ENCODE measurements at regions not wholly inside any gene's neighbourhood (a gene's known extent, or its start where the extent isn't known, plus 50 kb on each side); places are given as distances from the start of the nearest gene placed in this dataset.
"Not testable (repeated sequence)": the region's sequence is repeated elsewhere in the genome, so short reads cannot be mapped to it uniquely, and the experiment has no call there.

- DNase-seq (ENCODE audit: low spot score): peak; percentile 20
Measured at GRCh38 chr6:60789601-60790000, 1496.4 kb downstream of the KHDRBS2 start.

- not testable (repeated sequence) for DNase-seq (ENCODE audit: low spot score)
Measured at GRCh38 chr6:60782698-60783464, 1503.1 kb downstream of the KHDRBS2 start.

- not testable (repeated sequence) for DNase-seq (ENCODE audit: low spot score)
Measured at GRCh38 chr6:60779591-60779990, 1506.4 kb downstream of the KHDRBS2 start.

GRCh38 chr6:60767791-60768499 lies 1518.1 kb downstream of the KHDRBS2 start:
- not testable (repeated sequence) for DNase-seq (ENCODE audit: low spot score)

GRCh38 chr6:60765331-60765730 lies 1520.7 kb downstream of the KHDRBS2 start:
- DNase-seq (ENCODE audit: low spot score): not testable (repeated sequence)

GRCh38 chr6:60763464-60764080 lies 1522.5 kb downstream of the KHDRBS2 start:
- DNase-seq (ENCODE audit: low spot score): not testable (repeated sequence)

- not testable (repeated sequence) for DNase-seq (ENCODE audit: low spot score)
Measured at GRCh38 chr6:60760928-60761327, 1525.1 kb downstream of the KHDRBS2 start.

- not testable (repeated sequence) for DNase-seq (ENCODE audit: low spot score)
Measured at GRCh38 chr6:60759149-60759825, 1526.7 kb downstream of the KHDRBS2 start.

GRCh38 chr6:60758725-60759124 lies 1527.3 kb downstream of the KHDRBS2 start:
- DNase-seq (ENCODE audit: low spot score): not testable (repeated sequence)

GRCh38 chr6:60754879-60755278 lies 1531.1 kb downstream of the KHDRBS2 start:
- DNase-seq (ENCODE audit: low spot score): no peak

GRCh38 chr6:60750353-60751081 lies 1535.5 kb downstream of the KHDRBS2 start:
- not testable (repeated sequence) for DNase-seq (ENCODE audit: low spot score)

GRCh38 chr6:60747765-60748556 lies 1538.1 kb downstream of the KHDRBS2 start:
- DNase-seq (ENCODE audit: low spot score): not testable (repeated sequence)

- not testable (repeated sequence) for DNase-seq (ENCODE audit: low spot score)
Measured at GRCh38 chr6:60737764-60738425, 1548.1 kb downstream of the KHDRBS2 start.

- DNase-seq (ENCODE audit: low spot score): not testable (repeated sequence)
Measured at GRCh38 chr6:60737315-60737714, 1548.7 kb downstream of the KHDRBS2 start.

GRCh38 chr6:60723935-60724334 lies 1562.1 kb downstream of the KHDRBS2 start:
- not testable (repeated sequence) for DNase-seq (ENCODE audit: low spot score)

GRCh38 chr6:60695232-60695631 lies 1590.8 kb downstream of the KHDRBS2 start:
- no peak for DNase-seq (ENCODE audit: low spot score)

- DNase-seq (ENCODE audit: low spot score): no peak
Measured at GRCh38 chr6:60687085-60687484, 1598.9 kb downstream of the KHDRBS2 start.

- no peak for DNase-seq (ENCODE audit: low spot score)
Measured at GRCh38 chr6:60681806-60682205, 1604.2 kb downstream of the KHDRBS2 start.

- no peak for DNase-seq (ENCODE audit: low spot score)
Measured at GRCh38 chr6:60679175-60679574, 1606.8 kb downstream of the KHDRBS2 start.

GRCh38 chr6:60671369-60671768 lies 1614.7 kb downstream of the KHDRBS2 start:
- no peak for DNase-seq (ENCODE audit: low spot score)
